Sciatic nerve (tissue), 2 donors: ENCODE measurements at regions not wholly inside any gene's neighbourhood (a gene's known extent, or its start where the extent isn't known, plus 50 kb on each side); places are given as distances from the start of the nearest gene placed in this dataset.
A peak's percentile ranks its signal among the peaks of the same experiment; 100 is the strongest.

Source experiments
- ATAC-seq: fragments of 200-7000 bp; cut with Tn5 transposase; one replicate; pipeline ENCODE4 v1.9.1; 2020; ENCODE audit warnings: mild to moderate bottlenecking, moderate library complexity
- DNase-seq: peaks from one replicate; pipeline ENCODE4 v3.0.0-alpha.2; 2020; ENCODE audit warnings: low spot score
- intact Hi-C: fragments of 100-400 bp; cut with DNase I; formaldehyde crosslinking; loops from one replicate; pipeline ENCODE4 v1.14.2; 2022
- donor health status: DM: no; HTN: no; CAD: no.
- donor health status: DM: no; HTN: no; CAD: no.

DNA sequence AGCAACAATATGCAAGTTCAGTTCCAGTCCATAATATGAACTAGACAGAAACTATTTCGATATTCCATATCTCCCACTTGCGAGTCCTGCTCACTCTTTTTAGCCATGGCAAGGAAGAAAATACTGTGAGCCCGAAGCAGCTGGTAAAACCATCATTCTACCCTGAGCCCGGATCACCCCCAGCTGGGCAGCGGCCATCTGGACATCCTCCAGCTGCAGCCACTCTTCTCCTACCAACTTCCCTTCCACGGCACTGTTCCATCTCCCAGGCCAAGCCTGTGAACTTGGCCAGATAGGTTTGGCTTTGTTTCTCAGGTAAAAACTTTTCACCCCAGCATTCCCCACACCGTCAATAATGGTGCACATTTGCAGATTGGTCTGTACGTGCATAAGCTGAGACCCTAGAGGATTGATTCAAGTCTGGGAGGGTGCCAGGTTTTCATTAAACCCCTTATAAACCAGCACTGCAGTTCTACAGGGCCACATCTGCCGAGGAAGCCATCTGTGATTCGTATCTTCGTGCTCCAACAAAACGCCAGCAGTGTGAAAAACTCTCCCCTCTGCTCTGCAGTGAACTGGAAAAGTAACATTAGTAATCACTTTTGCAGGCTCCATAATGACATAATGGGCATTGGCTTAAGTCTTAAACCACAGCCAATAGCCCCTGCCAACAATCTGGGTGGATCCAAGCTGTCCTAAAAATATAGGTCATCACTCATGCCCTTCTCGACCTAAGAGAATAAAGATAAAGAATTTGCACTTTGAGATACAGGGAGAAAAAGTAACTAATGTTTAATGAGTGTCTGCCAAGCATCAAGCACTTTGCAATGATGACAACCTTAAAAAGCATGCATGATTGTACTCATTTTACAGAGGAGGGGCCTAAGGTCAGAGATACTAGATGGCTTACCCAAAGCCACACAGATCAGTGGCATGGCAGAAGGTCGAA, 205.1 kb downstream of the PLPP3 start:
- intact Hi-C loops = no loop called here
- DNase-seq (no peak), ATAC-seq (no peak)

GRCh38 chr1:56370513-56370912, 208.8 kb downstream of the PLPP3 start:
- DNase-seq (no peak), ATAC-seq (no peak)
- intact Hi-C loops = no loop called here

DNA sequence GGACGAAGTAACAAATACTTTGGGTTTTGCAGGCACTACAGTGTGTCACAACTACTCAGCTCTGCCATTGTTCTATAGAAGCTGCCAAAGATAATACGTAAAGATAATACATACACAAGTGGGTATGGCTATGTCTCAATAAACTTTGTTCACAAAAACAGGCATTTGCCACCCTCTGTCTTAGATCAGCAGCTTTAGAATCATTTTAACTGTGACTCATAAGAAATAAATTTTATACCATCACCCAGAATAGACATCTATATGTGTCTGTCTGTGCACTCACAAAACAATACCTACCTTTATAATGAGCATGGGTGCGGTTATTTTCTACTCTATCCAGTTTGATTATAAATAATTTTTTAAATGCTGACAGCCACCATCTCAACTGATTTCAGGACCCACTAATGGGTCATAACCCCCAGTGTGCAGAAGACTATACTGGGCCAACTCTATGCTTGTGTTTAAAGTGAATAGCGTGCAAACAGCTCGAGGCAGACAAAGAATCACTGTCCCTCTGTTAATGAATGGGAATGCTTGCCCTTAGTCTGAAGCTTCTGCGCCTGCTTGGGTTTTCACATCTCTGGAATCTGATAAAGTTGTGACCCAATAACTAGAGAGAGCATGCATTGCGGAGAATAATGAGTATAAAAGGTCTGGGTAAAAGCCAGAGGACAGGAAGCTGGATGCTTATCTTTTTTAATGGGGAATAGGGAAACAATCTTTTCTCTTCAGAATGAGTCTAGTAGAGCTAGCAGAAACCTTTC, 216.2 kb downstream of the PLPP3 start:
- intact Hi-C loops = no loop called here
- peak; percentile 66 for ATAC-seq
- DNase-seq = no peak

GRCh38 chr1:56360021-56360420, 219.3 kb downstream of the PLPP3 start:
- intact Hi-C loops = no loop called here
- ATAC-seq (no peak), DNase-seq (no peak)

GRCh38 chr1:56359056-56359455, 220.3 kb downstream of the PLPP3 start:
- intact Hi-C loops = no loop called here
- ATAC-seq = no peak
- no peak for DNase-seq

DNA sequence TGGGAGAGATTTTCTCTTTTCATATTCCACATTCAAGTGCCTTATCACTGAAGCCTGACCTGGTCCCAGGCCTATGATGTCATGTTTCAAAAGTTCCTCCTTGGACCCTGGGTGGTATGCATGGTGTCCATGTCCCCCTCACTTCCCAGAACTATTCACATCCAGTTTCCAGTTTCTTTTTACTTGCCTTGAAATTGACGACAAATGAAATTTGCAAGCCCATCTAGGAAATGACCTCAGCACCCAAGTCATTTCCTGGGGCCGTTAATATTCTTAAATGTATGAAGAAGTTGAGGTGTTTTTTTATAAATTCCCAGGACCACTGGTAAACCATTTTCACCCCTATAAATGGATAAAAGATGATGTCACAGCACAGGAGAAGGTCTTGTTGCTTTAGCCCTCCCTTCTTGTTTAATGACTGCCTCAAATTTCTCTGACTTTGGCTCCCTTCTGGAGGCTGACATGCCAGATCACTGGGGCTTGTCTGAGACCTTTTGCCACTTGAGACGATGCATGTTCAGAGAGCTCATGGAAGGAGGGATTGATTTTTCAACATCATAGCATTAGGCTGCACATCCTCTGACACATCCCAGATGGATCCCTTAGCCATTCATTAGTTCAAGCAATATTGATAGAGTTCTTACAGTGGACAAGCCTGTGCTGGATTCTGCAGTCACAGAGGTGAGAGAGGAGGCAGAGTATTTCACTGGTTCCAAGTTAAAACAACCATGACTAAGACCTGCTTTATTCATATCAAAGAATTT, 221.3 kb downstream of the PLPP3 start:
- intact Hi-C loops = no loop called here
- DNase-seq (no peak), ATAC-seq (no peak)

- intact Hi-C loops = no loop called here
- no peak for ATAC-seq
- no peak for DNase-seq
These were observed 222.9 kb downstream of the PLPP3 start for GRCh38 chr1:56356376-56356990.

DNA sequence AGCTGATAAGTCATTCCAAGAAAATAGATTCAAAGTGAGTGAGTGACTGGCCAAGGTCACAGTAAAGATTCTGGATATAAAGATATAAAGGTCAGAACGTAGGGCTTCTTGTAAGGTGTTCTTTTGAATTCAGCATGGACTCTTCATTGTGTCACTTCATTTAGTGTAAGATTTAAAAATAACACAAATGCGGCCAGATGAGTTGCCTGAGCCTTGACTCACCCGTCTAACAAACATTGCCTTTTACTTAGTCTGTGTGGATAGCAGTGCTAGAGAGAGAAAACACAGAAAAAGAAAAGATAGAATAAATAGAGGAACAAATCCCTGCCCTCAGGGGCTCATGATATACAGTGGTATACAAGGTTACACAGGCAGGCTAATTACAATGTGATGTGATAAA, 223.4 kb downstream of the PLPP3 start:
- intact Hi-C loops = no loop called here
- DNase-seq (no peak), ATAC-seq (no peak)

- no peak for ATAC-seq
- intact Hi-C loops = no loop called here
- no peak for DNase-seq
These were observed 223.9 kb downstream of the PLPP3 start for GRCh38 chr1:56355422-56355821.

DNA sequence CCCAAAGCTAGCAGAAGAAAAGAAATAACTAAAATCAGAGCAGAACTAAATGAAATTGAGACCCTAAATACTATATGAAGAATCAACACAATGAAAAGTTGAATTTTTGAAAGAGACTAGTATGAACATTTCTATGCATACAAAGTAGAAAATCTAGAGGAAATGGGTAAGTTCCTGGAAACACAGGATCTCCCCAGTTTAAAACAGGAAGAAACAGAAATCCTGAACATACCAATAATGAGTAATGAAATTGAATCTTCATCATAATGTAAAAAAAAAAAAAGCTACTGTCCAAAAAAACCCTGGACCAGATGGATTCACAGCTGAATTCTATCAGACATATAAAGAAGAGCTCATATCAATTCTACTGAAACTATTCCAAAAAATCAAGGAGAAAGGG, 233.5 kb downstream of the PLPP3 start:
- intact Hi-C loops = no loop called here
- DNase-seq (no peak), ATAC-seq (no peak)

DNA sequence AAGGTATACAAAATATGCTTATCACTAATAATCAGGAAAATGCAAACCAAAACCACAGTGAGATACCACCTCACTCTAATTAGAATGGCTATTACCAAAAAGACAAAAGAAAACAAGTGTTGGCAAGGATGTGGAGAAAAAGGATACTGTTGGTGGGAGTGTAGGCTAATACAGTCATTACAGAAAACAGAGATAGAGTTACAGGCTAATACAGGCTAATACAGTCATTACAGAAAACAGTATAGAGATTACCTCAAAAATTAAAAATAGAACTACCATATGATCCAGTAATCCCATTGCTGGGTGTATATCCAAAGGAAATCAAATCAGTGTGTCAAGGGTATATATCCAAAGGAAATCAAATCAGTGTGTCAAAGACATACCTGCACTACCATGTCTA, 238.4 kb downstream of the PLPP3 start:
- intact Hi-C loops = no loop called here
- DNase-seq = no peak

DNA sequence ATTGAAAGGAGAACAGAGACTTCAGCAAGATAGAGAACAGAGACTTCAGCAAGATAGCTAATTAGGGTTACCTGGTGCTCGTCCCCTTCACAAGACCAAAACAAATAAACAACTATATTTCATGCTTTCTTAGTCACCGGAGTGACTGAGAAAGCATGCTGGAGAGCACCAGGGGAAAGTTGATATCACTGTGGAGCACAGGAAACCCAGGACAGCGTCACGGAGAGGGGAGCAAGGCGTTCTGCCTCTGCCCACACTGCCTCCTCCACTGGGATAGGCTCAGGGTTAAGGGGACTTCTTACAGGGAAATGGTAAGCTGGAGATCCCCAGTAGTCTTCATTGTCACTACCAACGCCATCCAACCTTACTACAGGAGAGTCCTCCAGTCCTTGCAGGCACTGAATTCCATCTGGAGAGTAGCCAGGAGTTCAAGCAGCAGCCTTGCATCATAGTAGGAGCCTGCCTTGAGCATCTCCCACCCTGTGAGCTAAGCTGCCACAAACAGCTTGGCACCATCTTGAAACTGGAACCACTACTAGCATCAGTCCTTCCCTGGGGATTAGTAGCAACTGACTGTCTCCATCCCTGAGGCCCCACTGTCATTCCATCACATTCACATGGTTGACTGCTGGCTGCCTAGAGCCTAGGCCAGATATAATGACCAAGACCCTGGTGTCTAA, 239.4 kb downstream of the PLPP3 start:
- no peak for ATAC-seq
- intact Hi-C loops = no loop called here

More for the DNA sequence above, 238.4 kb downstream of the PLPP3 start:
- ATAC-seq = no peak

DNA sequence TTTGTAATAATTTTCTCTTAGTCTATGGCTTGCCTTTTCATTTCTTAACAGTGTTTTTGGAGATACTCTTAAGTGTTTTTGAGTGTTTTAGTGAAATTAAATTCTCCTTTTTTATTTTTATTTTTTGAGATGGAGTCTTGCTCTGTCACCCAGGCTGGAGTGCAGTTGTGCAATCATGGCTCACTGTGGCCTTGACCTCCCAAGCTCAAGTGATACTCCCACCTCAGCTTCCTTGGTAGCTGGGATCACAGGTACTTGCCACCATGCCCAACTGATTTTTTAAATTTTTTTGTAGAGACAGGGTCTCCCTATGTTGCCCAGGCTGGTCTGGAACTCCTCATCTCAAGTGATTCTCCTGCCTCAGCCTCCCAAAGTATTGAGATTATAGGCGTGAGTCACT, 240.3 kb downstream of the PLPP3 start:
- DNase-seq (no peak), ATAC-seq (no peak)
- intact Hi-C loops = no loop called here

More for the DNA sequence above, 239.4 kb downstream of the PLPP3 start:
- no peak for DNase-seq

GRCh38 chr1:56336982-56337381, 242.4 kb downstream of the PLPP3 start:
- intact Hi-C loops = no loop called here
- no peak for DNase-seq
- ATAC-seq = no peak

GRCh38 chr1:56335394-56335793, 244.0 kb downstream of the PLPP3 start:
- DNase-seq = no peak
- no peak for ATAC-seq
- intact Hi-C loops = no loop called here

GRCh38 chr1:56334047-56334446, 245.3 kb downstream of the PLPP3 start:
- ATAC-seq (no peak), DNase-seq (no peak)
- intact Hi-C loops = no loop called here

GRCh38 chr1:56333461-56333860, 245.9 kb downstream of the PLPP3 start:
- ATAC-seq (no peak), DNase-seq (no peak)
- intact Hi-C loops = no loop called here

DNA sequence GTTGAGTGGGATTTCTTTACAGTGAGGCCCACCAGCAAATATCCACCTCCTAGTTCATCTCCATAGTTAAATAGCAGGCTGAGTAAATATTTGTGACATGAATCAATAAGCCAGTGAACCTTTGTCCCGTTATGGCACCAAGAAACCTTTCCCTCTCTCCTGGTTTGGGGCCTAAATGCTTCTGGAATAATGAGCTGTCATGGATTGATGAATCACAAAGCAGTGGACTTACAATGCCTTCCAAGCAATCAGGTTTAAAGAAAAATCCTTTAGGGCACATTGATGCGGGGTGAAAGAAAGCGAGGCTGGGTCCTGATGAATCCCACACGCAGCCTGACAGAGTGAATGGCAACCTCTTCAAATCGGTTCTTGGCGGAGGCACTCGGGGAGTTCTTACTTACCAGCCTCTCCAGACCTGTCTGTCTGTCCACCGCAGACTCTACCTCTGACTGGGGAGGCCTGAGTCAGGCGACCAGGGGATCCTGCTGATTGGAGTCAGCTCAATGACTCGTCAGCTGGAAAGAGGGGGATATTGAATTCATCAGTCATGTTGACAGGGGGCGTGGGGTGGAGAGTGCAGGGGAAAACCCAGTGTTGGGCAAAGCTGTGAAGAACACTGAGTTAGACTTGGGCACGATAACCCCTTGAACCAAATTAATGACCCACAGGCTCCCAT, 247.3 kb downstream of the PLPP3 start:
- DNase-seq (no peak), ATAC-seq (no peak)
- intact Hi-C loops = no loop called here
